ENCODE measurements at regions not wholly inside any gene's neighbourhood (a gene's known extent, or its start where the extent isn't known, plus 50 kb on each side); places are given as distances from the start of the nearest gene placed in this dataset.

GRCh38 chr6:93081901-93082300 lies 337.5 kb downstream of the EPHA7 start:
- H3K9me2 ChIP-seq (replicated peaks; ENCODE audit: low read length): no peaks in the 10 kb centered on the region
- H3K36me3 ChIP-seq (ENCODE audit: low read depth, low read length): no peaks in the 10 kb centered on the region
- ATAC-seq (no peak), DNase-seq (no peak)
- H4K20me1 ChIP-seq (ENCODE audit: low read length): no peaks in the 10 kb centered on the region
- no peaks in the 10 kb centered on the region for H3K4me1 ChIP-seq (ENCODE audit: insufficient read depth, low read length)
- no peaks in the 10 kb centered on the region for H3K79me2 ChIP-seq (ENCODE audit: low read length)
- ChIA-PET POLR2A (ENCODE audit: unreplicated experiment) (no interaction called here), CTCF (no interaction called here)
- no peak overlapping the region for H3K4me2 ChIP-seq (ENCODE audit: low read length)
- intact Hi-C loops (cut with micrococcal nuclease): no loop called here
- H3K9ac ChIP-seq (ENCODE audit: low read length): no peak overlapping the region
- no peaks in the 10 kb centered on the region for H3F3A ChIP-seq (ENCODE audit: low read length, unreplicated experiment)
- no peaks in the 10 kb centered on the region for H3K9me3 ChIP-seq (ENCODE audit: low read length)
- TF ChIP-seq CTCF (conservative IDR thresholded peaks at IDR 0.05; ENCODE audit: low read depth, low read length): no peak
- TF ChIP-seq EZH2phosphoT487 (IDR thresholded peaks at IDR 0.05; ENCODE audit: borderline replicate concordance, low read length): no peak
- TF ChIP-seq EZH2 (IDR thresholded peaks at IDR 0.05; ENCODE audit: low read length, unreplicated experiment): no peak
- no peak overlapping the region for H3K27ac ChIP-seq (ENCODE audit: low read length)
- no peaks in the 10 kb centered on the region for H3K27me3 ChIP-seq (ENCODE audit: low read length)
- BruUV-seq (replicated peaks): no TSS peak
- no peak overlapping the region for H2AFZ ChIP-seq (ENCODE audit: low read length)
- no peak overlapping the region for H3K4me3 ChIP-seq (ENCODE audit: low read length)

- POLR2A ChIA-PET (ENCODE audit: unreplicated experiment): no interaction called here
- no TSS peak for BruUV-seq (replicated peaks)
These were observed 340.3 kb downstream of the EPHA7 start for GRCh38 chr6:93079061-93079460.

GRCh38 chr6:93073811-93074210 lies 345.5 kb downstream of the EPHA7 start:
- no TSS peak for BruUV-seq (replicated peaks)
- POLR2A ChIA-PET (ENCODE audit: unreplicated experiment): no interaction called here

More at GRCh38 chr6:93079061-93079460, 340.3 kb downstream of the EPHA7 start:
- intact Hi-C loops (cut with micrococcal nuclease): no loop called here
- Histone ChIP-seq H4K20me1 (ENCODE audit: low read length) (no peaks in the 10 kb centered on the region), H3K36me3 (ENCODE audit: low read depth, low read length) (no peaks in the 10 kb centered on the region), H3F3A (ENCODE audit: low read length, unreplicated experiment) (no peaks in the 10 kb centered on the region), H2AFZ (ENCODE audit: low read length) (no peak overlapping the region), H3K4me2 (ENCODE audit: low read length) (no peak overlapping the region), H3K9me2 (replicated peaks; ENCODE audit: low read length) (no peaks in the 10 kb centered on the region), H3K9me3 (ENCODE audit: low read length) (no peaks in the 10 kb centered on the region), H3K9ac (ENCODE audit: low read length) (no peak overlapping the region), H3K27me3 (ENCODE audit: low read length) (no peaks in the 10 kb centered on the region), H3K79me2 (ENCODE audit: low read length) (no peaks in the 10 kb centered on the region), H3K27ac (ENCODE audit: low read length) (no peak overlapping the region), H3K4me1 (ENCODE audit: insufficient read depth, low read length) (no peaks in the 10 kb centered on the region), H3K4me3 (ENCODE audit: low read length) (no peak overlapping the region)
- ATAC-seq: no peak
- DNase-seq: no peak
- CTCF ChIA-PET: no interaction called here
- TF ChIP-seq EZH2 (IDR thresholded peaks at IDR 0.05; ENCODE audit: low read length, unreplicated experiment): no peak
- no peak for TF ChIP-seq CTCF (conservative IDR thresholded peaks at IDR 0.05; ENCODE audit: low read depth, low read length)
- TF ChIP-seq EZH2phosphoT487 (IDR thresholded peaks at IDR 0.05; ENCODE audit: borderline replicate concordance, low read length): no peak

More at GRCh38 chr6:93073811-93074210, 345.5 kb downstream of the EPHA7 start:
- Histone ChIP-seq H3K4me2 (ENCODE audit: low read length) (no peak overlapping the region), H3K9me3 (ENCODE audit: low read length) (no peaks in the 10 kb centered on the region), H3K9ac (ENCODE audit: low read length) (no peak overlapping the region), H3F3A (ENCODE audit: low read length, unreplicated experiment) (no peaks in the 10 kb centered on the region), H4K20me1 (ENCODE audit: low read length) (no peaks in the 10 kb centered on the region), H3K9me2 (replicated peaks; ENCODE audit: low read length) (no peaks in the 10 kb centered on the region), H3K4me1 (ENCODE audit: insufficient read depth, low read length) (no peaks in the 10 kb centered on the region), H3K79me2 (ENCODE audit: low read length) (no peaks in the 10 kb centered on the region), H2AFZ (ENCODE audit: low read length) (no peak overlapping the region), H3K27ac (ENCODE audit: low read length) (no peak overlapping the region), H3K36me3 (ENCODE audit: low read depth, low read length) (no peaks in the 10 kb centered on the region), H3K4me3 (ENCODE audit: low read length) (no peak overlapping the region), H3K27me3 (ENCODE audit: low read length) (no peaks in the 10 kb centered on the region)
- CTCF ChIA-PET: no interaction called here
- intact Hi-C loops (cut with micrococcal nuclease): no loop called here
- TF ChIP-seq EZH2 (IDR thresholded peaks at IDR 0.05; ENCODE audit: low read length, unreplicated experiment) (no peak), CTCF (conservative IDR thresholded peaks at IDR 0.05; ENCODE audit: low read depth, low read length) (no peak), EZH2phosphoT487 (IDR thresholded peaks at IDR 0.05; ENCODE audit: borderline replicate concordance, low read length) (no peak)
- ATAC-seq (no peak), DNase-seq (no peak)

Data from PC-3 (cell line).